NCI-H1092 treated with DMSO at 0.1 percent for 48 hours (cell line): ENCODE measurements at regions not wholly inside any gene's neighbourhood (a gene's known extent, or its start where the extent isn't known, plus 50 kb on each side); places are given as distances from the start of the nearest gene placed in this dataset.
"Not testable (repeated sequence)": the region's sequence is repeated elsewhere in the genome, so short reads cannot be mapped to it uniquely, and the experiment has no call there.

Experiments
- DNase-seq: peaks from one replicate; lab custom pipeline; 2025; lab: John Stamatoyannopoulos, UW

DNA sequence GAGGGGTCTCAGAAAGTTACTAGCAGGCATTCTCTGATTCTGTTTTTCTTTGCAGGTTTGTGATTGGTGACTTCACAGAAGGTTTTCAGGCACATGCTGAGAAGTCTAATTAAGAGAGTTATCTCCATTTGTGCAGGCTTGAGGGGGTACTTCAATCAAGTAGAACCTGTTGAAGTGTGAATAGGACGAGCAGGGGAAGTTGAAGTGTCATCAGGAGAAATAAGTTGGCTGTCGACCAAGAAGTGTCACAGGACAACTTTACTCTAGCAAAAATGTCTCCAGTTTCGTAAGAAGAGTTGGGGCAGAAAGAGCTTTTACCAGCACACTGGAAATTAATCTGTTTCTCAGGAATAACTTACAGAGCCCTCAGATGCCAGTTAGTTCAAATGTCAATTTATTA lies 576.5 kb upstream of the SLITRK5 start:
- peak; percentile 21 for DNase-seq

DNA sequence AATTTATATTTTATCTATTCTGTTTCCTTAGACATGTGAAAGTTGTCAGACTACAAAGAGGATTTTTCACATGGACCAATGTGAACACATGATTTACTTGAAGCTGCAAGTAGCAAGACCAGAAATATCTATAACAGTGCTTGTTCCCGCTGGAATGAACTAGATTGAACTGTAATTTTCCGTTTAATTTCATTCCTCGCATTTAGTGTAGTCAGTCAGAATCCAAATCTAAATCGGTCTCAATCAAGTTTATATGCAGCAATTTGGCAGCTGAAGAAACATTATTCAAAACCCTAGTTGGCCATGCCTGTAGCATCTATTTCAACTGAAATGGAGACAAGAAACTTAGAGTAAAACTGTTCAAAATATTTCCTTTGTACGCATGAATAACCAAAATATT lies 570.7 kb upstream of the SLITRK5 start:
- no peak for DNase-seq

DNA sequence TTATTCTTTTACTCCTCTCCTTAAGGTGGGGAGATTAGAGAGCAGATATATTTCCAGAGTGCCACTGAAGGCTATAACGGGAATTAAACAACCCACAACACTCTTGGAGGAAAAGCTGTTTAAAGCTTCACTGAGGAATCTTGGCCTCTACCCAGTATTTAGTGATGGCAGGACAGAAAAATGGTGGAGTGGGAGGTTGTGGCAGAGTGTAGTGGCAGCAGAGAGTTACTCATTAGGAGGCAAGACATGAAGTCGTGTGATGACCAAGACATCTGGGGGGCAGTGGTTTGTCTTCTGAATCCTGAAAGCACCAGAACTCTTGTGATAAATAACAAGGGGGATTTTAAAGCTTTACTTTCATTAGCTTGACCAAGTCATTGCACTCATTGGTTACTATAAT lies 563.5 kb upstream of the SLITRK5 start:
- no peak for DNase-seq

DNA sequence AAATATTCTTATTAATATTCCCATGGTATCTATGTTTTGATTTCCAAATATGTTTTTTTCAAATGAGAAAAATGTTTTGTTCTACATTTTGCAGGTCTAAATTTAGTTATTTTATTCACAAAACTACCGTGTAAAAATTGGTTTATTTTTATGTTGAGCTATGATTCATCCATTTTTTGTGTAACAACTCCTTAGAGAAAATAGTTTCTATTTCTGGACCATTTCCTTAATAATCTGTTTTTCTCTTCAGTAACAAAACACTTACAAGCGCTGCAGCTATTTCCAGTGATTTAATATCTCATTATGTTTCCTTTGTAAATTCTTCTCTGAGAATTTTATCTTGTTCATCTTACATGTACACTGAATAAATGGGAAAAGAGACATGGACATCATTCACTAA lies 550.7 kb upstream of the SLITRK5 start:
- DNase-seq, result no peak

DNA sequence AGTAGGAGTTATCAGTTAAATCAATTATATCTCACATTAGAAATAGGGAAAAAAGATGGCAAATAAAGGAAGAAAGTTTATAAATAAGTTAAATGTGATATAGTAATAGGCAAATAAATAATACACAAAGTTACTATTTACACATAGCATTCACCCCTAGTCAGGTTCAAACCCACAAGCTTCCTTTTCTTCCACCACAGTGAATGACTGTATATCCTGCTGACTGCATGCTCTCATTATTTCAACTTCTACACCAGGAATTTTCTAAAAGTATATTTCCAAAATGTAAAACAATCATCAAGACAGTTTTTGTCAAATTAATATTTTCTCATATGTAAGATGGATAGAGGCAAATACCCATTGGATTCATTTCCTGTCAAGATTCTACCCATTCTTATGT lies 548.6 kb upstream of the SLITRK5 start:
- DNase-seq, result no peak

DNA sequence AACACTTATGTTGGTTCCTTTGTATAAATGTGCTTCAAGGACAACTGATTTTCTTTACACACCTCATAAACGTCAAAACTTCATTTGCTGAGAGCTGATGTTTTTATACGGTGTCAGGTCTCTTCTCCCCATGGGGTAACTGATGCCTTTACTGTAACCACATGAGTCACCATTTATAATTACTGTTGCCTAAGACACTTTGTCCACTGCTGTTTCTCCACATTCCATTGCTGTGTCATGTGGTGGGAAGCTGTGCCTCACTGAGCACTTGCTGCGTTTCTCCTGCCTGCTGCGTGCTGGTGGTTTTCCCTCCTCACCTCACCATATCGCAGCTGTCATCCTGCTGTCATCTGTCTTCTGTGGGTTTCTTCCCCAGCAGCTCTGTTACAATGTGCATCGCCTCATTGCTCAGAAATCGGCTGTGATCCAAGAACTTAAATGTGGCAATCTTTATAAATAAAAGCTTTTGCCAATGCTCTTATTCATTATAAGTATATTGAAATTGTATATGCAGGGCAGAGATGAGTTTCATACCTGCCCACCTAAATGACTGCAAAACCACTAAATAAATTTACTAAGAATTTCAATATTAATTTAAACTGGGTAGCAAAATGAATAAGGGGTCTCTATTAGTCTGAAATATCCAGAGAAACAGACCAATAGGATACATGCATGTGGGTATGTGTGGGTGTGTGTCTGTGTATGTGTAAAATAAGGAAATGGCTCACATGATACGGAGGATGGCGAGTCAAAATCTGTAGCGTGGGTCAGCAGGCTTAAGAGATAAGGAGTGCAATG lies 547.0 kb upstream of the SLITRK5 start:
- no peak for DNase-seq

DNA sequence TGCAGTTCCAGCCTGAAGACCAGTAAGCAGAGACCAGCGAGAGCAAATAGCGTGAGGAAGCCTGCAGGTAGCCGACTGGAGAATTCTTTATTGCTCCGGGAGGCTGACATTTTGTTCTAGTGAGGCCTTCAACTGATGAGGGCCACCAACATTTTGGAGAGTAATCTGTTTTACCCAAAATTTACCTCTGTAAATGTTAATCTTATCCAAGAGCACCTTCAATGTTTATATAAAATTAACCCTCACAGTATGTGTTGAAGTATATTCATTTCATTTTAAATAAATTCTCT lies 546.4 kb upstream of the SLITRK5 start:
- DNase-seq, result no peak

DNA sequence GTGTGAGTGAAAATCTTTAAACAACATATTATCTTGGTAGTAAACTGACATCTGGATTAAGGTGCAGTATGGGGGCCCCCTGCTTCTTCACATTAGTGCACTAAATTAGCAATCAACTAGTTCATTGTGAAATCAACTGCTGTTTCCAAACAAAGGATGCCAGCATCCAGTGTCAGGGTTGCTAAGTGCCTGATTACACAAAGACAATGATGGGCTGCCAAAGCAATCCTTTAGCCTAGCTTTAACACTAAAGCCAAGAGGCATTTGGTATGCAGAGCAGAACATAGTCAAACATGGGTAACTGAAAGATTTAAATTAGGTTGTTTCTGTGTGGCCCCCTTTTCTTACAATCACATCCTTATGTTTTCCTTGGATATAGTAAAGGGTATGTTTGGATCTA lies 543.1 kb upstream of the SLITRK5 start:
- DNase-seq, result peak; percentile 35

DNA sequence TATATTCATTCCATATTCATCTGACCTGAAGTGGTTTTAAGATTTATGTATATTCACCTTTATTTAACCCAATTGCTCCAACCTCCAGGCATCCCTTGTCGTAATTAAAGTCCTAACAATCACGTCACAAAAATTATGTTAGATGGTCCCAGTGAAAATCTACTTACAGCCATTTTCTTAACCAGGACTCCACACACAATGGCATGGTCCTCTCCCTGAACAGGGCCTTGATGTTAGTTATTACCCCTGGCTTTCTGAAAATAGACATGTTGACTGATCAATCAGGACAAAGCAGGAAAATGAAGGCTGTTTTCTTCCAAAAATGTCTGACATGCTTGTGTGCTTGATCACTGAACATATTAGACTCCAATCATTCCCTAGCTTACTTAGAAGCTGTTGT lies 542.7 kb upstream of the SLITRK5 start:
- no peak for DNase-seq

DNA sequence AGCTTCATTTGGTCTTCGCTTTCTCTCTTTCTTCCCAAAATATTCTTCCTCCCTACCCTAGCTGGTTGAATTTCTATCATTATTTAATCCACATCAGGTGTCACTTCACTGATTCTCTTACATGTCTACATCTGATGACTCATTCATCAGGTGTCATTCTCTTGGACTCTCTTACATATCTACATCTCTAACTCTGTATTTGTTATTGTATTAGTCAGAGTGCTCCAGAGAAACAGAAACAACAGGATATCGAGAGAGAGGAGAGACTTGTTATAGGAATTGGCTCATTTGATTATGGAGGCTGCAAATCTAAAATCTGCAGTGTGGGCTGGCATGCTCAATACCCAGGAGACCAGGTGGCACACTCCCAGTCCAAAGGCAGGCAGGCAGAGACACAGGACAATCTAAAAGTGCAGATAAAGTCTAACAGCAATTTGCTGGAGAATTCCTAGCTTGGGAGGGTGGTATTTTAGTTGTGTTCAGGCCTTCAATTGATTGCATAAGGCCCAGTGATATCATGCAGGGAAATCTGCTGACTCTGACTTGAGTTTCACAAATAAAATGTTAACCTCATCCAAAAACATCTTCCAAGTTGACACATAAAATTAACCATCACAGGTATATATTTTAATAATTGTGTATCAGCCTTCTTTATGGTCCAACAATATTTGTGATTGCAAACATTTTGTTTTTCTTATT lies 541.4 kb upstream of the SLITRK5 start:
- DNase-seq, result no peak

DNA sequence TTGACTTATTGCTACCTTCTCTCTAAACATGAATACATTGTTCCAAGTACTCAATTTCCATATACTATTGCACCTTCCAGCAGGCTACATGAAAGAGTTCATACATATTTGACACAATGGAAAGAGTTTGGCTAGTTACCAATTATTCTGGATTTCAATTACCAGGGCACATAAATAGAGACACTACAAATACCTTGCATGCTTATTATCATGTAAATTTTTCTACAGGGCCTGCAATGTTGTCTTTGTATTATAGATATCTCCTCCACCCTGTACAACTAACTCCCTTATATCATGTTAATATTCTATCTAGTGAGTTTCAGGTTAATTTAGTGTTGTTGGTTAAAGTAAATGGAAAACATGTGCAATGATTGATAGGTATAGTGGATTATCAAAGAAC lies 540.7 kb upstream of the SLITRK5 start:
- DNase-seq, result no peak

DNA sequence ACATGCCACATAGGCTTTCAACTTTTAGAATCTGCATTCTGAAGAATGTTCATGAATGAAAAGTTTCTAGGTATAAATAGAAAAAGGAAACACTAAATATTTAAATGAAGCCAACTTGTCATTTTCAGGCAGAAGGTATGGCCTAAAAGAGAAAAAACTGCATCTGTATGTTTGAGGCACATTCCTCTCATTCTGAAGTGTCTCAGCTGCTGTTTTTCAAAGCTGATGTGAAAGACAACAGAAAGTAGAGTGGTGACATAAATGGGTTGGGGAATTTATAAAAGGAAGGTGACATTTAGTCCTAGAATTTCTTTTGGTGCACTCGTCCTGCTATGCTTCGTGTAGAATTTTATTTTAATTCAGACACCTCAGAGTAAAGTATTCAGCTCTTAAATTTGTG lies 539.6 kb upstream of the SLITRK5 start:
- no peak for DNase-seq

DNA sequence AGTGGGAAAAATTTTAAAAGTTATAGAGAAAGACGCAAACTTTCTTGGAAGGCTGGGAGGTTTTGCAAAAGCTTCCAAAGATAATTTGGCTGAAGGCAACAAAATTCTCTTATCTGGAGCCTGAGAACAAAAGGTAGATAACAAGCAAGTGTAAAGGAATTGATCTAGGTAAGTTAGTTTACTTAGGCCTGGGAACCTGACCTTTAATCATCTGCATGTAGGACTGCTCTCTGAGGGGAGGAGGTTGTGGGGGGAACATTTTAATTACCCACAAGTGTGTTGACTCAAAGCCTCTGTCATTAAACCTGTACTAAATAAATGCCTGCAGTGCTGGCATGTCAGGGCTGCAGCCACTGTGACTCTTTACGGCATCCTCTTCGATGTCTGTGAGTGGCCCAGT lies 532.3 kb upstream of the SLITRK5 start:
- DNase-seq, result no peak

DNA sequence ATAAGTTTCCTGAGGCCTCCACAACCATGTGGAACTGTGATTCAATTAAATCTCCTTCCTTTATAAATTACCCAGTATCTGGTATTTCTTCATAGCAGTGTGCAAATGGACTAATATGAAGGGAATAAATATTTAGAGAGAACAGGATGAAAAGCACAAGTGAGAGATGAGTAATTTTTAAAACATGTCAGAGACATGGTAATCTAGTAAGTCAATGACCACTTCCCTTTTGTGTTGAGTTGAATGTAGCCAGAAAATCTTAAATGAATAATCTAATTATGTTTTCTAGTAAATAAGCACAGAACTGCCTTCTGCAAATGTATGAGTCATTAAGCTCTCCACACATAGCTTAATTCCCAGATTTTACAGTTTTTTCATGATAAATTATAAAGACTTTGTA lies 524.1 kb upstream of the SLITRK5 start:
- DNase-seq, result no peak

DNA sequence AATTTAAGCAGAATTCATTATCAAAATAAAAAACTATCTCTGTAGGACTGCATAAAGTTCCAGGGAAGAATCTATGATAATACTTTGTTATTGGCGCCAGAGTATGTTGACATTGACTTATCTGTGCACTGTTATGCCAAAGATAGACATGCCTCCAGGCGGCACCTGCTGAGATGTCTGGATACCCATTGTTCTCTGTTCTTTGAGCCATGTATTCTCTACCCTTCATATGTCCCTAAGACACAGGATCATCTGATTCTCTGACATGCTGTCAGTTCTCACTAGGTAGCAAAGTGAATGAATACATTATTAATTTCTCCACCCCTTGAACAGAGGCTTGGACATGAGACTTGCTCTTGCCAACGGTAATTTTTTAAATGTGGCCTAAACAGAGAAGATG lies 517.8 kb upstream of the SLITRK5 start:
- DNase-seq, result no peak

DNA sequence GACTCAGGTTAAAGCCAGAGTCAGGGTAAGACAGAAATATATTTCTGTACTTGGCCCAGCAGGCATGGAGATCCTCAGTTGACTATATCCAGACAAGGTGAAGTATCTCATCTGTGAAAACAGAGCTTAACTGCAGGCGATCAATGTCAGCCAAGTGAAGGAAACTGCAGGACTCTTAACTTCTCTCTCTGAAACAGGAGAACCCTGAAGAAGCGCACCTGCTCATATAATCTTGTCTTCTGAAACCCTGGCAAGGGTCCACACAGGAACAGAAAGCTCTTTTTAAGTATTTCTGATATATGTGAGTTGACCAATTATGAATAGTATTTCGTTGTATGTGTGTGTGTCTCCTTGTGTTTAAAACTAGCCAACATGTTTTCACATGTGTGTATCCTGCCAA lies 504.8 kb upstream of the SLITRK5 start:
- no peak for DNase-seq

DNA sequence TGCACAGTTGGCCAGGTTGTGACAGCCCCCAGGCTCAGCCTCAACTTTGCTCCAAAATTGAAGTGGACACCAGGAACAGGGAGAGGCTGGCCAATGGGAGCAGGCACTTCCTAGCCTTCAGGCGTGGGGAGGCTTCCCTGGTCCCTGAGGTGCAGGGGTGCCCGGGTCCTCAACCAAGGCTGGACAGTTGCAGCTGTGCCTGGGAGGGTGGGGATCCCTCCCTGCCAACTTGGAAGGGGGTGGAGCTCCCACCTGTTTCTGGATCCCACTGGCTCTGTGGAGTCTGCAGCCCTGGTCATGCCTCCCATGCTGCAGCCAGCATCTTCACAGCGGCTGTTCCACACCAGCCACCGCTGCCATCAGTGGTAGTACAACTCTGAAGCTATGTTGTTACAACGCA lies 502.8 kb upstream of the SLITRK5 start:
- DNase-seq, result no peak

DNA sequence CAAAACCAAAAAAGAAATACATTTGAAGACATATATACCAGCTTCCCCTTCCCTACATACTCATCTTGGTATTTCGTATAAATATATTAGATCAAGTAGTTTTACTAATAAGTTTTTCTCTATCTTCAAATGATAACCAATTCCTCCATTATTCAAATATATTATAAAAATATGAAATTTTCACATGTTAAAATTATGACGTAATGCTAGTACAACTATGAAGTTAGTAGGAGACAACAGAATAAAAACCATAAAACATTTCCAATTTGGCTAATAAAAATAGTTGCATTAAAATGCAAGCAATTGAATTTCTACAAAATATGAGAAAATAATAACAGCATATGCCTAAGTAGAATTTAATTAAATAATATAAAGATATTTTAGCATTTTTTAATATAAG lies 501.8 kb upstream of the SLITRK5 start:
- DNase-seq, result no peak

DNA sequence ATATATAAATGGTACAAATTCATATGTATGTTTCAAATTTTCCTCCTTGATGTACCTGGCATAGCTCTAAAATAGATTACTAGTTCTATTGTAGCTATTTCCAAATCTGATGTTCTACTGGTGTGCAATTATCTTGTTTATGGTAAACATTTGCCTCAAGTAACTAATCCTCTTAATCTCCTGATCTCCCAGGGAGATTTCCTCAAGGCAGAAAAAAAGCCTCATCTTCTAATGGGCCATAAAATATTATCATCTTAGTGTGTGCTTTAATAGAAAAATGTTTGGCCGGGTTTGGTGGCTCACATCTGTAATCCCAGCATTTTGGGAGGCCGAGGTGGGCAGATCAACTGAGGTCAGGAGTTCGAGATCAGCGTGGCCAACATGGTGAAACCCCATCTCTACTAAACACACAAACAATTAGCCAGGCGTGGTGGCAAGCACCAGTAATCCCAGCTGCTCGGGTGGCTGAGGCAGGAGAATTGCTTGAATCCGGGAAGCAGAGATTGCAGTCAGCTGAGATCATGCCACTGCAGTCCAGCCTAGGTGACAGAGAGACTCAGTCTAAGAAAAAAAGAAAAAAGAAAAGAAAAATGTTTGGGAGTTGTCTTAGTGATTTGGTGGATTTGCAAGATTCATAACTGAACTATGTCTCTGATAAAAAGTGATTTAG lies 498.9 kb upstream of the SLITRK5 start:
- no peak for DNase-seq

DNA sequence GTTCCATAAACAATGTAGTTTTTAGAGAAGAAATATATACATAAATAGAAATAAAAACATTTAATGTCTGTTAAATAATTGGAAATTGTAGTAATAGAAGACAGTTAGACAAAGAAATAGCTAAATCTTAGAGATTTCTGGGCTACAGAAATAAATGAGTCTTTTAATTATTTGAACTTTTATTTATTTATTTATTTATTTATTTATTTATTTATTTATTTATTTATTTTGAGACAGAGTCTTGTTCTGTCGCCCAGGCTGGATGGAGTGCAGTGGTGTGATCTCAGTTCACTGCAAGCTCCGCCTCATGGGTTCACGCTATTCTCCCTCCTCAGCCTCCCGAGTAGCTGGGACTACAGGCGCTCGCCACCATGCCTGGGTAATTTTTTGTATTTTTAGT lies 486.0 kb upstream of the SLITRK5 start:
- not testable (repeated sequence) for DNase-seq

DNA sequence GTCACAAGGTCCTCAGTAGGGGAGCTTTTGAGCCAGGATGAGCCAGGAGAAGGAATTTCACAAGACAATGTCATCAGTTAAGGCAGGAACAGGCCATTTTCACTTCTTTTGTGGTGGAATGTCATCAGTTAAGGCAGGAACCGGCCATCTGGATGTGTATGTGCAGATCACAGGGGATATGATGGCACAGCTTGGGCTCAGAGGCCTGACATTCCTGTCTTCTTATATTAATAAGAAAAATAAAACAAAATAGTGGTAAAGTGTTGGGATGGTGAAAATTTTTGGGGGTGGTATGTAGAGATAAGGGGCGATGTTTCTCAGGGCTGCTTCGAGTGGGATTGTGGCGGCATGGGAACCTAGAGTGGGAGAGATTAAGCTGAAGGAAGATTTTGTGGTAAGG lies 484.5 kb upstream of the SLITRK5 start:
- DNase-seq, result not testable (repeated sequence)

DNA sequence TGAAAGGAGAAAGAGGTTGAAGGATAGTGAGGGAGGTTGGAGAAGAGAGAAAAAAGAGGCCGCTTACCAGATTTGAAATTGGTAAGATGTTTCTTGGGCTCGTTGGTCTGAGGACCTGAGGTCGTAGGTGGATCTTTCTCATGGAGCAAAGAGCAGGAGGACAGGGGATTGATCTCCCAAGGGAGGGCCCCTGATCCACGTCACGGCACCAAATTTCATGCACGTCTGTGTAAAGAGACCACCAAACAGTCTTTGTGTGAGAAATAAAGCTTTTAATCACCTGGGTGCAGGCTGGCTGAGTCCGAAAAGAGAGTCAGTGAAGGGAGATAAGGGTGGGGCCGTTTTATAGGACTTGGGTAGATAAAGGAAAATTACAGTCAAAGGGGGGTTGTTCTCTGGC lies 479.7 kb upstream of the SLITRK5 start:
- DNase-seq, result not testable (repeated sequence)

DNA sequence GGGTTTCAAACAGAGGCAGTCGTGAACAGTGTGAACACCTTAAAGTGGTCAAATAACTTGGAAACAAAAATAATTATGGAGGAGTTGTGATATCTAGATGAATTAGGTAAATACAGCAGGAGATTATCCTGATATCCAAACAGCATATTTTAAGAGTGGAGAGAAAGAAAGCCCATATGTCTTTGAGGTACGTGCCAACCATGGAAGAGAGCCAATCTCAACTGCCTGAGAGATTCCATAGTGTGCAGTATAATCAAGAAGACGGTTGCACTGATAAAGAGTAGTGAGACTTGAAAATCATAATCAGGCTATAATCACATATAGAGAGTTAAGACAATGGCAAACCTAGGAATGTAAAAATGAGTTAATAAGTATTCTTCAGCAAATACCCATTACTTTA lies 472.8 kb upstream of the SLITRK5 start:
- DNase-seq, result no peak

DNA sequence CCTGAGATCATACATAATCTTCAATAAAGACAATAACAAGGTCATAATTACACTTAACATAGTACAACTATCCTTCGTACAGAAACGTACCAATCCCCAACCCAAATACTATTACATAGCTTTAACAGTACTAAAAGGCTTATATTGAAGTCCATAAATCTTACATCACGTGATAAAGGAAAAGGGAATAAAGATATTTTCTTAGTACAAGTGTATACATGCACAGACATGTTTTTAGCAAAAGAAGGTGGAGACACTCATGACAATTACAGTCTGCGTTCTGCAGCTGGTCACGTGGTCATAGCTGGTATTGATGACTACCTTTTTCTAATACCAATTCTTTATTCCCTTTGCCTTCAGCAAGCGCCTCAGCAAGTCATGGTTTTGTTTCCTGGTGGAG lies 464.5 kb upstream of the SLITRK5 start:
- DNase-seq, result no peak
